ENCODE measurements at regions not wholly inside any gene's neighbourhood (a gene's known extent, or its start where the extent isn't known, plus 50 kb on each side); places are given as distances from the start of the nearest gene placed in this dataset.
"Not testable (repeated sequence)": the region's sequence is repeated elsewhere in the genome, so short reads cannot be mapped to it uniquely, and the experiment has no call there.

- not testable (repeated sequence) for DNase-seq
Observed at GRCh38 chr1:157205982-157206381, 67.8 kb upstream of the ETV3 start.

GRCh38 chr1:157203166-157203565 lies 65.0 kb upstream of the ETV3 start:
- no peak for DNase-seq

- no peak for DNase-seq
Observed at GRCh38 chr1:157202331-157202730, 64.1 kb upstream of the ETV3 start.

GRCh38 chr1:157201767-157202166 lies 63.6 kb upstream of the ETV3 start:
- DNase-seq = no peak

- DNase-seq = no peak
Observed at GRCh38 chr1:157200451-157200850, 62.3 kb upstream of the ETV3 start.

GRCh38 chr1:157199421-157199755 lies 61.2 kb upstream of the ETV3 start:
- DNase-seq = no peak

GRCh38 chr1:157198619-157199420 lies 60.6 kb upstream of the ETV3 start:
- no peak for DNase-seq

GRCh38 chr1:157197906-157198435 lies 59.8 kb upstream of the ETV3 start:
- DNase-seq = no peak

GRCh38 chr1:157196670-157197456 lies 58.7 kb upstream of the ETV3 start:
- not testable (repeated sequence) for DNase-seq

- DNase-seq = no peak
Observed at GRCh38 chr1:157196245-157196543, 58.0 kb upstream of the ETV3 start.

- no peak for DNase-seq
Observed at GRCh38 chr1:157195521-157196244, 57.5 kb upstream of the ETV3 start.

GRCh38 chr1:157194731-157195520 lies 56.7 kb upstream of the ETV3 start:
- DNase-seq = no peak

GRCh38 chr1:157193702-157194391 lies 55.7 kb upstream of the ETV3 start:
- no peak for DNase-seq

GRCh38 chr1:157193219-157193618 lies 55.0 kb upstream of the ETV3 start:
- DNase-seq = no peak

- no peak for DNase-seq
Observed at GRCh38 chr1:157189986-157190982, 52.1 kb upstream of the ETV3 start.

- no peak for DNase-seq
Observed at GRCh38 chr1:157189096-157189495, 50.9 kb upstream of the ETV3 start.

Data from NCI-H2081 treated with DMSO at 0.1 percent for 48 hours (cell line).